Panc1 (cell line): ENCODE measurements at regions not wholly inside any gene's neighbourhood (a gene's known extent, or its start where the extent isn't known, plus 50 kb on each side); places are given as distances from the start of the nearest gene placed in this dataset.

ENCODE experiments used
- CTCF ChIP-seq: fragments of 450-650 bp; IDR thresholded peaks from 2 replicates; pipeline ENCODE4 v1.5.1; 2017; ENCODE audit warnings: mild to moderate bottlenecking
- POLR2AphosphoS5 ChIP-seq: IDR thresholded peaks from 2 replicates; pipeline ENCODE4 v1.6.1; 2012; ENCODE audit warnings: mild to moderate bottlenecking, low read depth, low read length, moderate library complexity
- SIN3A ChIP-seq: IDR thresholded peaks from 2 replicates; pipeline ENCODE4 v1.6.1; 2012; ENCODE audit warnings: low read depth, mild to moderate bottlenecking, low read length, moderate library complexity, borderline replicate concordance; ENCODE audit not compliant: insufficient read depth

GRCh38 chr13:65054277-65054676, 2175.9 kb downstream of the PCDH9 start:
- no peak for TF ChIP-seq CTCF
- no peak for TF ChIP-seq SIN3A
- TF ChIP-seq POLR2AphosphoS5 = no peak
